HEK293T (cell line): ENCODE measurements at regions not wholly inside any gene's neighbourhood (a gene's known extent, or its start where the extent isn't known, plus 50 kb on each side); places are given as distances from the start of the nearest gene placed in this dataset.

Experiments used
- CTCF ChIA-PET: fragments of 350-600 bp; formaldehyde crosslinking; extraction: SDS; loops from one replicate; lab custom pipeline; 2021; ENCODE audit warnings: antibody characterized with exemption, inconsistent platforms; lab: Yijun Ruan, JAX
- POLR2A ChIA-PET: fragments of 350-600 bp; formaldehyde crosslinking; extraction: SDS; loops from one replicate; lab custom pipeline; 2020; ENCODE audit warnings: antibody characterized with exemption, inconsistent platforms; lab: Yijun Ruan, JAX
- DNase-seq: peaks from one replicate; pipeline ENCODE4 v3.0.0; 2012; ENCODE audit warnings: mixed read lengths; ENCODE audit errors: extremely low spot score
- ARNT ChIP-seq: fragments of 450-650 bp; IDR thresholded peaks from 2 replicates; pipeline ENCODE4 v1.6.1; 2017; ENCODE audit warnings: mild to moderate bottlenecking
- BHLHE40 ChIP-seq: fragments of 450-650 bp; IDR thresholded peaks from 2 replicates; pipeline ENCODE4 v1.6.1; 2016; ENCODE audit warnings: mild to moderate bottlenecking, moderate library complexity, borderline replicate concordance
- CTBP1 ChIP-seq: fragments of 450-650 bp; IDR thresholded peaks from 2 replicates; pipeline ENCODE4 v1.6.1; 2016; ENCODE audit warnings: borderline replicate concordance
- ELF4 ChIP-seq: fragments of 450-650 bp; IDR thresholded peaks from 2 replicates; pipeline ENCODE4 v1.6.1; 2017; ENCODE audit warnings: antibody characterized with exemption
- FOXA1 ChIP-seq: fragments of 450-650 bp; IDR thresholded peaks from 2 replicates; pipeline ENCODE4 v1.6.1; 2016; ENCODE audit warnings: mild to moderate bottlenecking
- FOXK2 ChIP-seq: fragments of 450-650 bp; IDR thresholded peaks from 2 replicates; pipeline ENCODE4 v1.6.1; 2016; ENCODE audit warnings: mild to moderate bottlenecking
- FOXM1 ChIP-seq: fragments of 450-650 bp; IDR thresholded peaks from 2 replicates; pipeline ENCODE4 v1.6.1; 2017; ENCODE audit warnings: mild to moderate bottlenecking, borderline replicate concordance
- HDGF ChIP-seq: fragments of 450-650 bp; IDR thresholded peaks from 2 replicates; pipeline ENCODE4 v1.6.1; 2017; ENCODE audit warnings: antibody characterized with exemption, borderline replicate concordance
- L3MBTL2 ChIP-seq: fragments of 450-650 bp; conservative IDR thresholded peaks from 2 replicates; pipeline ENCODE4 v1.6.1; 2016; ENCODE audit warnings: mild to moderate bottlenecking
- LEF1 ChIP-seq: fragments of 450-650 bp; IDR thresholded peaks from 2 replicates; pipeline ENCODE4 v1.6.1; 2017; ENCODE audit warnings: mild to moderate bottlenecking, borderline replicate concordance
- NFRKB ChIP-seq: fragments of 450-650 bp; IDR thresholded peaks from 2 replicates; pipeline ENCODE4 v1.6.1; 2016; ENCODE audit warnings: mild to moderate bottlenecking, moderate library complexity
- PKNOX1 ChIP-seq: fragments of 450-650 bp; IDR thresholded peaks from 2 replicates; pipeline ENCODE4 v1.6.1; 2016
- SP1 ChIP-seq: fragments of 450-650 bp; IDR thresholded peaks from 2 replicates; pipeline ENCODE4 v1.6.1; 2017
- SUZ12 ChIP-seq: fragments of 450-650 bp; IDR thresholded peaks from 2 replicates; pipeline ENCODE4 v1.6.1; 2016; ENCODE audit warnings: mild to moderate bottlenecking
- TARDBP ChIP-seq: fragments of 450-650 bp; IDR thresholded peaks from 2 replicates; pipeline ENCODE4 v1.6.1; 2016
- ZNF384 ChIP-seq: fragments of 450-650 bp; IDR thresholded peaks from 2 replicates; pipeline ENCODE4 v1.6.1; 2016

- ChIA-PET POLR2A (no interaction called here), CTCF (interaction anchor here (0.6 kb wide), 1 partner anchor 229 kb away, joined by 3 read pairs; no protein-coding TSS in a partner anchor)
These were observed 1034.1 kb downstream of the MCTP2 start for GRCh38 chr15:95265419-95265997.

GRCh38 chr15:95266451-95267061, 1035.2 kb downstream of the MCTP2 start:
- DNase-seq: no peak
- CTCF ChIA-PET: interaction anchor here (0.6 to 0.7 kb wide), 2 partner anchors 19 to 287 kb away, joined by 3 to 5 read pairs; no protein-coding TSS in a partner anchor
- POLR2A ChIA-PET: no interaction called here
- TF ChIP-seq ELF4: no peak
- no peak for TF ChIP-seq ZNF384

More at GRCh38 chr15:95265419-95265997, 1034.1 kb downstream of the MCTP2 start:
- DNase-seq: no peak
- TF ChIP-seq NFRKB (no peak), ELF4 (no peak), FOXA1 (no peak), SUZ12 (no peak), ARNT (no peak), ZNF384 (no peak), TARDBP (no peak), PKNOX1 (no peak), SP1 (no peak)

GRCh38 chr15:95267481-95267880, 1036.1 kb downstream of the MCTP2 start:
- CTCF ChIA-PET: interaction anchor here (0.6 kb wide), 1 partner anchor 18 kb away, joined by 5 read pairs; no protein-coding TSS in a partner anchor
- no peak for TF ChIP-seq CTBP1
- no peak for TF ChIP-seq NFRKB
- DNase-seq: no peak
- POLR2A ChIA-PET: no interaction called here

GRCh38 chr15:95269242-95270183, 1038.2 kb downstream of the MCTP2 start:
- CTCF ChIA-PET: no interaction called here

GRCh38 chr15:95274101-95274500, 1042.7 kb downstream of the MCTP2 start:
- ChIA-PET CTCF (interaction anchor here (0.9 to 1.4 kb wide), 2 partner anchors 14 to 20 kb away, joined by 4 to 5 read pairs; no protein-coding TSS in a partner anchor), POLR2A (no interaction called here)
- no peak for TF ChIP-seq NFRKB
- no peak for TF ChIP-seq ELF4
- no peak for DNase-seq

More at GRCh38 chr15:95269242-95270183, 1038.2 kb downstream of the MCTP2 start:
- POLR2A ChIA-PET: no interaction called here
- TF ChIP-seq NFRKB (no peak), SUZ12 (no peak), HDGF (no peak)
- no peak for DNase-seq

GRCh38 chr15:95277266-95277665, 1045.9 kb downstream of the MCTP2 start:
- ChIA-PET CTCF (interaction anchor here (0.5 kb wide), 1 partner anchor 88 kb away, joined by 3 read pairs; no protein-coding TSS in a partner anchor), POLR2A (no interaction called here)
- DNase-seq: no peak
- TF ChIP-seq FOXM1: no peak
- TF ChIP-seq HDGF: no peak
- no peak for TF ChIP-seq SUZ12
- TF ChIP-seq PKNOX1: no peak
- no peak for TF ChIP-seq L3MBTL2
- TF ChIP-seq TARDBP: no peak
- no peak for TF ChIP-seq CTBP1
- TF ChIP-seq ARNT: no peak
- no peak for TF ChIP-seq FOXK2

- no peak for TF ChIP-seq LEF1
- no peak for TF ChIP-seq L3MBTL2
- no peak for TF ChIP-seq TARDBP
- no peak for TF ChIP-seq ZNF384
- TF ChIP-seq ARNT: no peak
- no peak for TF ChIP-seq CTBP1
- TF ChIP-seq BHLHE40: no peak
- no peak for TF ChIP-seq FOXM1
- TF ChIP-seq NFRKB: no peak
- TF ChIP-seq PKNOX1: no peak
- TF ChIP-seq FOXK2: no peak
- no peak for TF ChIP-seq SP1
- no peak for TF ChIP-seq SUZ12
- no peak for TF ChIP-seq FOXA1
- no peak for TF ChIP-seq HDGF
- CTCF ChIA-PET: interaction anchor here (0.5 kb wide), 1 partner anchor 865 kb away, joined by 3 read pairs; no protein-coding TSS in a partner anchor
- no peak for DNase-seq
- POLR2A ChIA-PET: no interaction called here
These were observed 1047.3 kb downstream of the MCTP2 start for GRCh38 chr15:95278532-95279245.
